IPS DF 6.9 (cell line): ENCODE measurements at regions not wholly inside any gene's neighbourhood (a gene's known extent, or its start where the extent isn't known, plus 50 kb on each side); places are given as distances from the start of the nearest gene placed in this dataset.

Experiments
- DNase-seq: peaks from one replicate; pipeline ENCODE4 v3.0.0-alpha.2; 2013; ENCODE audit warnings: low read depth, low spot score
- H3K27ac ChIP-seq: one replicate; pipeline ENCODE4 v1.5.1; 2013; ENCODE audit warnings: low read length, control low read depth
- H3K27me3 ChIP-seq: 2 replicates; pipeline ENCODE4 v1.6.1; 2013; ENCODE audit warnings: mild to moderate bottlenecking, low read length; ENCODE audit not compliant: control insufficient read depth, insufficient read depth
- H3K36me3 ChIP-seq: 2 replicates; pipeline ENCODE4 v1.6.1; 2013; ENCODE audit warnings: low read length; ENCODE audit not compliant: control insufficient read depth, insufficient read depth
- H3K4me1 ChIP-seq: 2 replicates; pipeline ENCODE4 v1.6.1; 2013; ENCODE audit warnings: low read length; ENCODE audit not compliant: control insufficient read depth, insufficient read depth
- H3K4me3 ChIP-seq: 2 replicates; pipeline ENCODE4 v1.5.1; 2013; ENCODE audit warnings: mild to moderate bottlenecking, low read length
- H3K9me3 ChIP-seq: 2 replicates; pipeline ENCODE4 v1.6.1; 2013; ENCODE audit warnings: low read length, inconsistent platforms; ENCODE audit not compliant: control insufficient read depth, insufficient read depth
- WGBS: extraction: QIAGEN DNeasy Blood & Tissue Kit; methylation state at CpG from one replicate; pipeline ENCODE4 v1.1.7; 2013; ENCODE audit warnings: mixed read lengths, missing lambda C conversion rate; ENCODE audit not compliant: insufficient read length, insufficient coverage; 5-methylcytosine and 5-hydroxymethylcytosine counted together

- no CpG with 5 or more reads among the region's 7 CpGs for whole genome bisulfite sequencing
- DNase-seq, result no peak
- H3K36me3 ChIP-seq, result no peaks in the 10 kb centered on the region
- no peaks in the 10 kb centered on the region for H3K27me3 ChIP-seq
- H3K27ac ChIP-seq, result no peak overlapping the region
- no peaks in the 10 kb centered on the region for H3K9me3 ChIP-seq
- H3K4me1 ChIP-seq, result no peaks in the 10 kb centered on the region
- H3K4me3 ChIP-seq, result no peak overlapping the region
Measured at GRCh38 chr3:124230998-124231397, 239.1 kb upstream of the ROPN1 start.

GRCh38 chr3:124234852-124235252 is 242.9 kb upstream of the ROPN1 start:
- H3K36me3 ChIP-seq, result no peaks in the 10 kb centered on the region
- H3K27me3 ChIP-seq, result no peaks in the 10 kb centered on the region
- no peaks in the 10 kb centered on the region for H3K9me3 ChIP-seq
- no peak overlapping the region for H3K4me3 ChIP-seq
- no peak overlapping the region for H3K27ac ChIP-seq
- no peak for DNase-seq
- no peaks in the 10 kb centered on the region for H3K4me1 ChIP-seq
- WGBS, result no CpG with 5 or more reads among the region's 7 CpGs

GRCh38 chr3:124235446-124235845 is 243.5 kb upstream of the ROPN1 start:
- no peak for DNase-seq
- no peaks in the 10 kb centered on the region for H3K27me3 ChIP-seq
- no CpG with 5 or more reads among the region's 6 CpGs for WGBS

GRCh38 chr3:124243177-124243859 is 251.4 kb upstream of the ROPN1 start:
- no peak for DNase-seq
- Histone ChIP-seq H3K27ac (no peak overlapping the region), H3K27me3 (no peaks in the 10 kb centered on the region), H3K9me3 (no peaks in the 10 kb centered on the region), H3K4me1 (no peaks in the 10 kb centered on the region), H3K36me3 (no peaks in the 10 kb centered on the region), H3K4me3 (no peak overlapping the region)
- no CpG with 5 or more reads among the region's 5 CpGs for WGBS

More at GRCh38 chr3:124235446-124235845, 243.5 kb upstream of the ROPN1 start:
- Histone ChIP-seq H3K27ac (no peak overlapping the region), H3K36me3 (no peaks in the 10 kb centered on the region), H3K9me3 (no peaks in the 10 kb centered on the region), H3K4me1 (no peaks in the 10 kb centered on the region), H3K4me3 (no peak overlapping the region)

GRCh38 chr3:124246376-124246775 is 254.5 kb upstream of the ROPN1 start:
- WGBS, result no CpG with 5 or more reads among the region's 1 CpG
- Histone ChIP-seq H3K9me3 (no peaks in the 10 kb centered on the region), H3K27me3 (no peaks in the 10 kb centered on the region), H3K4me1 (no peaks in the 10 kb centered on the region), H3K27ac (no peak overlapping the region), H3K4me3 (no peak overlapping the region), H3K36me3 (no peaks in the 10 kb centered on the region)
- no peak for DNase-seq

- no peaks in the 10 kb centered on the region for H3K9me3 ChIP-seq
- H3K36me3 ChIP-seq, result no peaks in the 10 kb centered on the region
- no peaks in the 10 kb centered on the region for H3K27me3 ChIP-seq
- no CpG with 5 or more reads among the region's 2 CpGs for WGBS
- no peaks in the 10 kb centered on the region for H3K4me1 ChIP-seq
- no peak overlapping the region for H3K27ac ChIP-seq
- H3K4me3 ChIP-seq, result no peak overlapping the region
- no peak for DNase-seq
Measured at GRCh38 chr3:124246949-124247348, 255.0 kb upstream of the ROPN1 start.

GRCh38 chr3:124248471-124249028 is 256.6 kb upstream of the ROPN1 start:
- Histone ChIP-seq H3K9me3 (no peaks in the 10 kb centered on the region), H3K27ac (no peak overlapping the region), H3K27me3 (no peaks in the 10 kb centered on the region), H3K4me3 (no peak overlapping the region), H3K4me1 (no peaks in the 10 kb centered on the region), H3K36me3 (no peaks in the 10 kb centered on the region)
- no peak for DNase-seq
- WGBS, result no CpG with 5 or more reads among the region's 4 CpGs

- Histone ChIP-seq H3K9me3 (no peaks in the 10 kb centered on the region), H3K27ac (no peak overlapping the region), H3K27me3 (no peaks in the 10 kb centered on the region), H3K4me3 (no peak overlapping the region), H3K4me1 (no peaks in the 10 kb centered on the region), H3K36me3 (no peaks in the 10 kb centered on the region)
- no CpG with 5 or more reads among the region's 1 CpG for WGBS
- DNase-seq, result no peak
Measured at GRCh38 chr3:124249038-124249437, 257.1 kb upstream of the ROPN1 start.

- no peaks in the 10 kb centered on the region for H3K36me3 ChIP-seq
- H3K4me3 ChIP-seq, result no peak overlapping the region
- H3K27me3 ChIP-seq, result no peaks in the 10 kb centered on the region
- no peaks in the 10 kb centered on the region for H3K9me3 ChIP-seq
- H3K27ac ChIP-seq, result no peak overlapping the region
- WGBS, result no CpG with 5 or more reads among the region's 3 CpGs
- no peaks in the 10 kb centered on the region for H3K4me1 ChIP-seq
- no peak for DNase-seq
Measured at GRCh38 chr3:124250053-124250452, 258.1 kb upstream of the ROPN1 start.

GRCh38 chr3:124256156-124256555 is 264.2 kb upstream of the ROPN1 start:
- H3K9me3 ChIP-seq, result no peaks in the 10 kb centered on the region
- H3K27me3 ChIP-seq, result no peaks in the 10 kb centered on the region
- WGBS, result no CpG with 5 or more reads among the region's 1 CpG
- no peak overlapping the region for H3K27ac ChIP-seq
- no peaks in the 10 kb centered on the region; the same call in 1 of the 2 replicates for H3K4me1 ChIP-seq
- H3K36me3 ChIP-seq, result no peaks in the 10 kb centered on the region
- no peak overlapping the region for H3K4me3 ChIP-seq
- DNase-seq, result no peak

- no peak overlapping the region for H3K4me3 ChIP-seq
- H3K36me3 ChIP-seq, result no peaks in the 10 kb centered on the region
- no CpG with 5 or more reads among the region's 4 CpGs for WGBS
- H3K4me1 ChIP-seq, result no peaks in the 10 kb centered on the region; the same call in 1 of the 2 replicates
- H3K27me3 ChIP-seq, result no peaks in the 10 kb centered on the region
- no peaks in the 10 kb centered on the region for H3K9me3 ChIP-seq
- no peak for DNase-seq
- H3K27ac ChIP-seq, result no peak overlapping the region
Measured at GRCh38 chr3:124256599-124256998, 264.7 kb upstream of the ROPN1 start.
